ENCODE measurements at regions not wholly inside any gene's neighbourhood (a gene's known extent, or its start where the extent isn't known, plus 50 kb on each side); places are given as distances from the start of the nearest gene placed in this dataset.

- TF ChIP-seq CTCF (IDR thresholded peaks at IDR 0.05) (no peak), POLR2AphosphoS5 (IDR thresholded peaks at IDR 0.05) (no peak), POLR2A (IDR thresholded peaks at IDR 0.05) (no peak)
Measured at GRCh38 chr11:15471048-15471894, 356.5 kb downstream of the INSC start.
